MM.1S (cell line): ENCODE measurements at regions not wholly inside any gene's neighbourhood (a gene's known extent, or its start where the extent isn't known, plus 50 kb on each side); places are given as distances from the start of the nearest gene placed in this dataset.

ENCODE experiments used
- CTCF ChIP-seq: fragments of 300-600 bp; sonication (generic); IDR thresholded peaks from 2 replicates; pipeline ENCODE4 v1.5.1; 2016; ENCODE audit warnings: antibody characterized with exemption, low read length, mixed read lengths
- EZH2 ChIP-seq: fragments of 300-600 bp; sonication (generic); optimal IDR thresholded peaks from 2 replicates; pipeline ENCODE3; 2017; ENCODE audit warnings: low read depth, mild to moderate bottlenecking, antibody characterized with exemption, low read length, mixed read lengths
- EZH2phosphoT487 ChIP-seq: fragments of 300-600 bp; sonication (generic); IDR thresholded peaks from 2 replicates; pipeline ENCODE4 v1.6.1; 2018; ENCODE audit warnings: antibody characterized with exemption, low read length

GRCh38 chr4:187679450-187679849, 316.1 kb upstream of the ZFP42 start:
- TF ChIP-seq CTCF, result no peak
- no peak for TF ChIP-seq EZH2phosphoT487
- TF ChIP-seq EZH2, result no peak
